GM12878 (cell line): ENCODE measurements at regions not wholly inside any gene's neighbourhood (a gene's known extent, or its start where the extent isn't known, plus 50 kb on each side); places are given as distances from the start of the nearest gene placed in this dataset.

Experiments
- ATAC-seq: fragments of 200-7000 bp; cut with Tn5 transposase; 3 replicates; pipeline ENCODE4 v1.9.1; 2020; ENCODE audit warnings: mild to moderate bottlenecking, moderate library complexity
- BruUV-seq: library from RNA; stranded (reverse); fragments of 400-500 nt; replicated peaks from 2 replicates; lab custom pipeline; 2021; lab: Mats Ljungman, UMichigan
- CTCF ChIA-PET: fragments of 300-600 bp; sonication (Branson Sonifier 250); formaldehyde crosslinking; extraction: SDS; loops from one replicate; lab custom pipeline; 2021; ENCODE audit warnings: inconsistent platforms; lab: Yijun Ruan, JAX
- POLR2A ChIA-PET: fragments of 350-600 bp; formaldehyde crosslinking; extraction: SDS; loops from one replicate; lab custom pipeline; 2021; ENCODE audit warnings: inconsistent platforms; lab: Charles Lee
- RAD21 ChIA-PET: fragments of 300-600 bp; sonication (Branson Sonifier 250); formaldehyde crosslinking; loops from one replicate; lab custom pipeline; 2023; ENCODE audit warnings: antibody characterized with exemption; ENCODE audit not compliant: unreplicated experiment; lab: Charles Lee
- SMC1A ChIA-PET: fragments of 300-600 bp; sonication (Branson Sonifier 250); formaldehyde crosslinking; loops from one replicate; lab custom pipeline; 2023; ENCODE audit not compliant: unreplicated experiment, uncharacterized antibody; lab: Charles Lee
- DNase-seq: peaks from one replicate; pipeline ENCODE4 v3.0.0-alpha.2; 2011; ENCODE audit warnings: low read depth, low spot score
- FAIRE-seq: peaks from 3 replicates; lab custom pipeline; 2011; peaks lifted over from hg19 to GRCh38; lab: Jason Lieb, UNC
- H2AFZ ChIP-seq: 2 replicates; pipeline ENCODE4 v1.6.0; 2011; ENCODE audit warnings: low read depth, low read length, control low read depth; ENCODE audit not compliant: control insufficient read depth
- H3K27ac ChIP-seq: 2 replicates; pipeline ENCODE4 v1.5.1; 2011; ENCODE audit warnings: control low read depth; ENCODE audit not compliant: control insufficient read depth, insufficient read depth
- H3K27me3 ChIP-seq, 2 experiments: replicated peaks in 1 of 2; 2 replicates each; pipeline versions ENCODE4 v1.6.0 to v1.6.1; 2011; ENCODE audit warnings: low read length in 1 of 2; ENCODE audit not compliant: control insufficient read depth in 2 of 2, insufficient read depth in 2 of 2
- H3K36me3 ChIP-seq, 2 experiments: 2 replicates each; pipeline ENCODE4 v1.5.1; 2011; ENCODE audit warnings: low read length in 1 of 2; ENCODE audit not compliant: control insufficient read depth in 2 of 2, insufficient read depth in 2 of 2
- H3K4me1 ChIP-seq: 2 replicates; pipeline ENCODE4 v1.6.1; 2011; ENCODE audit warnings: mild to moderate bottlenecking, low read length, moderate library complexity, mixed read lengths; ENCODE audit not compliant: control insufficient read depth, insufficient read depth
- H3K4me2 ChIP-seq: 2 replicates; pipeline ENCODE4 v1.6.0; 2011; ENCODE audit warnings: control low read depth; ENCODE audit not compliant: control insufficient read depth, insufficient read depth
- H3K4me3 ChIP-seq: fragments of 200-600 bp; sonication (generic); 2 replicates; pipeline ENCODE4 v1.5.1; 2016
- H3K79me2 ChIP-seq: 2 replicates; pipeline ENCODE4 v1.6.0; 2011; ENCODE audit warnings: low read length; ENCODE audit not compliant: control insufficient read depth, insufficient read depth
- H3K9ac ChIP-seq: 2 replicates; pipeline ENCODE4 v1.8.0; 2011; ENCODE audit warnings: low read length, control low read depth, mixed read lengths; ENCODE audit not compliant: control insufficient read depth, insufficient read depth
- H3K9me3 ChIP-seq: replicated peaks from 3 replicates; pipeline ENCODE4 v1.5.1; 2011; ENCODE audit warnings: mild to moderate bottlenecking, low read length; ENCODE audit not compliant: control insufficient read depth, insufficient read depth
- H4K20me1 ChIP-seq: 2 replicates; pipeline ENCODE4 v1.6.0; 2011; ENCODE audit not compliant: control insufficient read depth, insufficient read depth
- DPF2 ChIP-seq: fragments of 450-650 bp; IDR thresholded peaks from 2 replicates; pipeline ENCODE4 v1.6.1; 2017; ENCODE audit warnings: mild to moderate bottlenecking
- ETV6 ChIP-seq, 2 experiments: fragments of 450-650 bp in 1 of 2; IDR thresholded peaks in 1 of 2; conservative IDR thresholded peaks in 1 of 2; 2 replicates each; pipeline ENCODE4 v1.6.1; 2014; ENCODE audit warnings: antibody characterized with exemption in 1 of 2, borderline replicate concordance in 1 of 2, low read depth in 1 of 2, mild to moderate bottlenecking in 1 of 2, moderate library complexity in 1 of 2
- KAT2A ChIP-seq: conservative IDR thresholded peaks from 2 replicates; pipeline ENCODE4 v1.6.1; 2011; ENCODE audit warnings: low read depth, low read length; ENCODE audit not compliant: control insufficient read depth
- MYB ChIP-seq: fragments of 150-350 bp; IDR thresholded peaks from 2 replicates; pipeline ENCODE4 v1.6.1; 2014; ENCODE audit warnings: mild to moderate bottlenecking, low read depth, low read length, borderline replicate concordance
- MYC ChIP-seq: IDR thresholded peaks from 2 replicates; pipeline ENCODE4 v1.6.1; 2011; ENCODE audit warnings: mild to moderate bottlenecking, low read length, moderate library complexity, inconsistent platforms; ENCODE audit not compliant: insufficient read depth, insufficient replicate concordance, insufficient read length, severe bottlenecking
- RB1 ChIP-seq: fragments of 450-650 bp; formaldehyde crosslinking; IDR thresholded peaks from 2 replicates; pipeline ENCODE4 v1.6.1; 2017; ENCODE audit warnings: mild to moderate bottlenecking, borderline replicate concordance
- RBBP5 ChIP-seq: fragments of 200-600 bp; sonication (generic); conservative IDR thresholded peaks from 2 replicates; pipeline ENCODE4 v1.6.1; 2016
- SIN3A ChIP-seq: IDR thresholded peaks from 2 replicates; pipeline ENCODE4 v1.6.1; 2012; ENCODE audit warnings: low read depth, low read length, improper control_type of control experiment
- SRF ChIP-seq, 2 experiments: IDR thresholded peaks; 2 replicates each; pipeline ENCODE4 v1.6.1; 2011; ENCODE audit warnings: low read depth in 2 of 2, low read length in 2 of 2, mild to moderate bottlenecking in 1 of 2, moderate library complexity in 1 of 2
- STAT3 ChIP-seq: IDR thresholded peaks from 2 replicates; pipeline ENCODE4 v1.6.1; 2011; ENCODE audit warnings: low read depth, low read length, improper control_type of control experiment
- WGBS: methylation state at CpG from one replicate; pipeline ENCODE4 v1.1.6; 2016; ENCODE audit warnings: low lambda C conversion rate; ENCODE audit not compliant: insufficient replicate concordance, insufficient coverage; ENCODE audit errors: missing lambda C conversion rate; 5-methylcytosine and 5-hydroxymethylcytosine counted together
- in situ Hi-C: fragments of 300-500 bp; cut with MboI; formaldehyde crosslinking; loops from 9 replicates; pipeline ENCODE4 v1.14.3; 2018; ENCODE audit warnings: mixed read lengths
- intact Hi-C: fragments of 100-400 bp; cut with micrococcal nuclease; formaldehyde crosslinking; loops from one replicate; pipeline ENCODE4 v1.14.2; 2022; ENCODE audit not compliant: unreplicated experiment
- TF ChIP-seq, protein P1 (sequence below): IDR thresholded peaks from 2 replicates; pipeline ENCODE4 v1.6.1; 2012; ENCODE audit warnings: low read depth, low read length, improper control_type of control experiment

DNA sequence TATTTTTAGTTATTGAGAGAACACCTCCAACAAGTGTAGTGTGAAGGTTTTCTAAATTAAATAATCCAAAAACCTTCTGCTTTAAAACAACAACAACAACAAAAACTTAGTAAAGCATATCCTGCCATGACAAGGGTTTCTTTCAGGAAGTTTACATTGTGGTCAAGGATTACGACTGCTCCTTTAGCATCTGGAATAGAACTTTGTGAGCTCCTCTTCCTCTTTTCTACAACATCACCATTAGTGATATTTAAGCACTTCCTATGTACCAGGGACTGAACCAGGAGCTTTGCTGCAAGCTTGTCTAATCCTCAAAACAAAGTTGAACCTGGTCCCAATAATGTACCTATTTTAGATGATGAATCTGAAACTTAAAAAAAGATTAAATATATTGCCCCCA, 315.4 kb upstream of the KITLG start:
- ChIA-PET CTCF (interaction anchor here (1.5 to 1.8 kb wide), 2 partner anchors 11 to 99 kb away, joined by 4 to 7 read pairs; no protein-coding TSS in a partner anchor), SMC1A (interaction anchor here (0.8 to 3.4 kb wide), 3 partner anchors 11 to 34 kb away, joined by 3 to 12 read pairs (median 4); no protein-coding TSS in a partner anchor), POLR2A (interaction anchor here (0.6 kb wide), 1 partner anchor 94 kb away, joined by 3 read pairs; no protein-coding TSS in a partner anchor), RAD21 (no interaction called here)
- H4K20me1 ChIP-seq = no peaks in the 10 kb centered on the region
- H3K36me3 ChIP-seq = no peaks in the 10 kb centered on the region
- no peak overlapping the region for H3K27ac ChIP-seq
- H3K9ac ChIP-seq = no peak overlapping the region
- intact Hi-C loops = no loop called here
- WGBS = 0% methylated on average over 1 of the region's 1 CpG
- TF ChIP-seq SRF (IDR thresholded peaks at IDR 0.05; ENCODE audit: low read depth in 2 of 2, low read length in 2 of 2) = no peak
- no peak for TF ChIP-seq KAT2A
- no peak for TF ChIP-seq DPF2
- no peak for TF ChIP-seq ETV6 (conservative IDR thresholded peaks at IDR 0.05 in 1 of 2, IDR thresholded peaks at IDR 0.05 in 1 of 2; ENCODE audit: borderline replicate concordance in 1 of 2, low read depth in 1 of 2)
- TF ChIP-seq MYB = no peak
- TF ChIP-seq, protein P1, sequence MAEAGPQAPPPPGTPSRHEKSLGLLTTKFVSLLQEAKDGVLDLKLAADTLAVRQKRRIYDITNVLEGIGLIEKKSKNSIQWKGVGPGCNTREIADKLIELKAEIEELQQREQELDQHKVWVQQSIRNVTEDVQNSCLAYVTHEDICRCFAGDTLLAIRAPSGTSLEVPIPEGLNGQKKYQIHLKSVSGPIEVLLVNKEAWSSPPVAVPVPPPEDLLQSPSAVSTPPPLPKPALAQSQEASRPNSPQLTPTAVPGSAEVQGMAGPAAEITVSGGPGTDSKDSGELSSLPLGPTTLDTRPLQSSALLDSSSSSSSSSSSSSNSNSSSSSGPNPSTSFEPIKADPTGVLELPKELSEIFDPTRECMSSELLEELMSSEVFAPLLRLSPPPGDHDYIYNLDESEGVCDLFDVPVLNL = no peak
- TF ChIP-seq STAT3 = no peak
- TF ChIP-seq RB1 = no peak
- no peak for TF ChIP-seq RBBP5
- no peak for TF ChIP-seq SIN3A
- no peak for TF ChIP-seq MYC
- H3K79me2 ChIP-seq = no peaks in the 10 kb centered on the region
- no peaks in the 10 kb centered on the region for H3K9me3 ChIP-seq
- no peaks in the 10 kb centered on the region for H3K4me1 ChIP-seq
- BruUV-seq = no TSS peak
- FAIRE-seq (peak; percentile 44), ATAC-seq (no peak), DNase-seq (no peak)
- H3K4me3 ChIP-seq = no peak overlapping the region
- H3K4me2 ChIP-seq = no peak overlapping the region
- H3K27me3 ChIP-seq = no peaks in the 10 kb centered on the region
- in situ Hi-C loops = no loop called here
- H2AFZ ChIP-seq = no peak overlapping the region
